GM12875 (cell line): ENCODE measurements at regions not wholly inside any gene's neighbourhood (a gene's known extent, or its start where the extent isn't known, plus 50 kb on each side); places are given as distances from the start of the nearest gene placed in this dataset.

Source experiments
- H3K4me3 ChIP-seq: one replicate; pipeline ENCODE4 v1.5.1; 2011; ENCODE audit warnings: low read depth, low read length, control low read depth
- CTCF ChIP-seq: IDR thresholded peaks from 2 replicates; pipeline ENCODE4 v1.5.1; 2011; ENCODE audit warnings: low read depth, mild to moderate bottlenecking, control low read depth, inconsistent platforms, low read length, moderate library complexity, borderline replicate concordance; ENCODE audit not compliant: insufficient read depth

DNA sequence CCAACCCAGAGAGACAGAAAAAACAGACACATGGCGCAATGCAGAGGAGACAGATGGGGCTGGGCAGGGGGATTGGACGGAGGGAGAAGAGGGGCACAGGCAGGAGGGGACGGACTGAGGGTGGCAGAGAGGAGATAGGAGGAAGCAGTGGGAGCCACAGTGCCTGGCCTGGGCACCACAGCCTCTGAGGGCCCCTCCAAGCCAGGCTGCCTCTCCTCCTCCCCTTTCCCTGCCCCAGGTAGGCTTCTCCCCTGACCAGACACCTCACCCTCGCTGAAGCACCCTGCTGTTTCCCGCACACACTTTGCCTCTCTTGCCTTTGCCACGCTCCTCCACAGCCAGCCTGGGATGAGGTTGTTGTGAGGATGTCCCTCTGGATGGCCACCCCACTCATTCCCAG, 84.0 kb upstream of the PRR20G start:
- no peak for TF ChIP-seq CTCF
- H3K4me3 ChIP-seq: no peak overlapping the region

DNA sequence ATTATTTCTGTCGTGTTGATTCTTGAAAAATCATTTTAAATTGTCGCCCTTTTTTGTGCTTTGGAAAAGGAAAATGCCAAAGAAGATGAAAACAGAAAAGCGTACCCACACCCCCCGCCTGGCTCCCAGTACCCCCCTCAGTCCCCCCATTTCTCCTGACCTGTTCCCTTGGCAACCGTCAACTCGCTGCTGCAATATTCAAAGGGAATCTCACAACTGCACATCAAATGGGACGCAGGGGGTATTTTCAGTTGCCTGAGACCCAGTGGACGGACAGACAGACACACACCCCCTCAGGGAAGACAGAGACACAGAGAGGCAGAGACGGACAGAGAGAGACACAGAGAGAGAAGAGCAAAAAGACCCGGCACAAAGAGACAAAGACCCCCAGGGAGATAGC, 83.5 kb upstream of the PRR20G start:
- TF ChIP-seq CTCF: no peak
- H3K4me3 ChIP-seq: no peak overlapping the region

DNA sequence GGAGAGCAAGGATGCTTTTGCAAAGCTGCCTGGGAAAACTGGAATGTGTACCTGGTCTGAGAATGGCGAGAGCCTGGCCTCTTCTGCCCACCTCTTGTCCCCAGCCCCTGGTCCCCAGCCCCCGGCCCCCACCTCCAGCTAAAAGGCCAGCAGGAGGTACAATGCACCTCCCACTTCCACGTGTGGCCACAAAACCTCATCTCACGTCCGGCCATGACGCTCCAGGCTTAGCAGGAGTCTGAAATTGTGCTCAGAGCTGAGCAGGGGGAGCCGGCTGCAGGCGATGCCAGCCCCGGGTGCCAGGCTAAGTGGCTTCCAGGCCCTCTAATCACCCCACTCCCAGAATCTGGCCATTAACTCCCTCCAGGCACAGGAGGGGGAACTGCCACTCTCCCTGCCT, 83.1 kb upstream of the PRR20G start:
- TF ChIP-seq CTCF: no peak
- no peak overlapping the region for H3K4me3 ChIP-seq

DNA sequence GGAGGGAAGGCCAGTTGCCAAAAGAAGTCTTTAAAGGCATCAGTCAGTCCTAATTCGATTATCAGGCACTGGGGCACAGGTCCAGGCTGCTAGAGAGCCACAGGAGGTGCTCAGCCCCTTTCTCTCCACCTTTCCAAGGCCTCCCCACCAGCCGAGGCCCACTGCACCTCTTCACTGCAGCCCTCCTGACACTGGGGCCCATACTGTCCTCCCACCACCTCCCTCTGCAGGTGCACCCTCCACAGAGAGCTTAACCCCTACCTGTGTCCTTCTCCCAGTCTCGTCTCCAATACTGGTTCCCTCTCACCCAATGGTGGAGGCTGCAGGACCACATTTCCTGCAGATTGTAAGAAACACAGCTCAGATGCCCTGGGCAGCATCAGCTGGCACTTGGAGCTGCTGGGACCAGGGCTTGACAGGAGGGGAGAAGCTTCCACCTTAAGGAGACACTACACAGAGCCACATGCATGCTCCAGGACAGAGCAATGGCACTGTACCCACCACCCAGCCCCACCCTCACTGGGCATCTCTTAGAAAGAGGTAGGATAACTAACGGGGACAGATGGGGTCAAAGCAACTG, 81.6 kb upstream of the PRR20G start:
- H3K4me3 ChIP-seq: no peak overlapping the region
- no peak for TF ChIP-seq CTCF

GRCh38 chr3:127368186-127369032, 80.6 kb upstream of the PRR20G start:
- H3K4me3 ChIP-seq: no peak overlapping the region
- no peak for TF ChIP-seq CTCF

GRCh38 chr3:127367593-127367992, 79.7 kb upstream of the PRR20G start:
- TF ChIP-seq CTCF: no peak
- H3K4me3 ChIP-seq: no peak overlapping the region

GRCh38 chr3:127366383-127366782, 78.5 kb upstream of the PRR20G start:
- no peak overlapping the region for H3K4me3 ChIP-seq
- TF ChIP-seq CTCF: no peak
